KMS-11 (cell line): ENCODE measurements at regions not wholly inside any gene's neighbourhood (a gene's known extent, or its start where the extent isn't known, plus 50 kb on each side); places are given as distances from the start of the nearest gene placed in this dataset.

Experiments
- H2AFZ ChIP-seq: fragments of 200-600 bp; sonication (generic); 2 replicates; pipeline ENCODE4 v1.6.1; 2016; ENCODE audit warnings: antibody characterized with exemption, mixed run types, low read depth
- H3K27ac ChIP-seq: fragments of 200-600 bp; sonication (generic); 2 replicates; pipeline ENCODE4 v1.6.1; 2016; ENCODE audit warnings: mild to moderate bottlenecking, mixed run types
- H3K27me3 ChIP-seq: fragments of 200-600 bp; sonication (generic); 2 replicates; pipeline ENCODE4 v1.6.1; 2017; ENCODE audit warnings: mild to moderate bottlenecking, low read depth, mixed run types, moderate library complexity; ENCODE audit not compliant: insufficient read depth
- H3K36me3 ChIP-seq: fragments of 200-600 bp; sonication (generic); 2 replicates; pipeline ENCODE4 v1.6.1; 2017; ENCODE audit warnings: mild to moderate bottlenecking, mixed run types; ENCODE audit not compliant: insufficient read depth
- H3K4me1 ChIP-seq: fragments of 200-600 bp; sonication (generic); 2 replicates; pipeline ENCODE4 v1.6.1; 2016; ENCODE audit warnings: mild to moderate bottlenecking, low read depth, mixed run types; ENCODE audit not compliant: poor library complexity, severe bottlenecking
- H3K4me2 ChIP-seq: fragments of 200-600 bp; sonication (generic); 2 replicates; pipeline ENCODE4 v1.7.0; 2016; ENCODE audit warnings: mild to moderate bottlenecking, mixed run types
- H3K4me3 ChIP-seq: fragments of 200-600 bp; sonication (generic); IDR thresholded peaks from 2 replicates; pipeline ENCODE4 v1.6.1; 2017; ENCODE audit warnings: low read depth, low read length, mixed read lengths; ENCODE audit not compliant: insufficient read depth
- H3K79me2 ChIP-seq: fragments of 200-600 bp; sonication (generic); 2 replicates; pipeline ENCODE4 v1.6.1; 2016; ENCODE audit warnings: low read depth, mixed run types; ENCODE audit not compliant: insufficient read depth
- H3K9ac ChIP-seq: fragments of 200-600 bp; sonication (generic); 2 replicates; pipeline ENCODE4 v1.6.1; 2016; ENCODE audit warnings: mild to moderate bottlenecking, mixed run types
- H4K20me1 ChIP-seq: fragments of 200-600 bp; sonication (generic); 2 replicates; pipeline ENCODE4 v1.6.1; 2016; ENCODE audit warnings: mild to moderate bottlenecking, mixed run types; ENCODE audit not compliant: insufficient read depth
- TF ChIP-seq, protein P1 (sequence below): fragments of 200-600 bp; sonication (generic); conservative IDR thresholded peaks from 2 replicates; pipeline ENCODE4 v1.6.1; 2017; ENCODE audit warnings: low read depth, mild to moderate bottlenecking, antibody characterized with exemption, low read length, moderate library complexity, mixed read lengths

DNA sequence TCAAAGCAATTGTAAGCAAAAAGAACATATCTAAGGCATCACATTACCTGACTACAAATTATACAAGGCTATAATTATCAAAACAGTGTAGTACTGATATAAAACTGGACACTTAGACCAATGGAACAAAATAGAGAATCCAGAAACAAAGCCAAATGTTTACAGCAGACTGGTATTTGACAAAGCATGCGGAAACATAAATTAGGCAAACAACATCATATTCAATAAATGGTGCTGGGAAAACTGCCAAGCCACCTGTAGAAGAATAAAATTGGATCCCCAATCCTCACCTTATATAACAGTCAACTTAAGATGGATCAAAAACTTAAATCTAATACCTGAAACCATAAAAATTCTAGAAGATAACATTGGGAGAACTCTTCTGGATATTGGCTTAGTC is 240.8 kb upstream of the POM121L12 start:
- H4K20me1 ChIP-seq: no peaks in the 10 kb centered on the region
- no peak overlapping the region for H3K4me2 ChIP-seq
- no peak overlapping the region for H3K27ac ChIP-seq
- no peak overlapping the region for H3K4me3 ChIP-seq
- H3K9ac ChIP-seq: no peak overlapping the region
- no peaks in the 10 kb centered on the region for H3K36me3 ChIP-seq
- H3K79me2 ChIP-seq: no peaks in the 10 kb centered on the region
- TF ChIP-seq, protein P1, sequence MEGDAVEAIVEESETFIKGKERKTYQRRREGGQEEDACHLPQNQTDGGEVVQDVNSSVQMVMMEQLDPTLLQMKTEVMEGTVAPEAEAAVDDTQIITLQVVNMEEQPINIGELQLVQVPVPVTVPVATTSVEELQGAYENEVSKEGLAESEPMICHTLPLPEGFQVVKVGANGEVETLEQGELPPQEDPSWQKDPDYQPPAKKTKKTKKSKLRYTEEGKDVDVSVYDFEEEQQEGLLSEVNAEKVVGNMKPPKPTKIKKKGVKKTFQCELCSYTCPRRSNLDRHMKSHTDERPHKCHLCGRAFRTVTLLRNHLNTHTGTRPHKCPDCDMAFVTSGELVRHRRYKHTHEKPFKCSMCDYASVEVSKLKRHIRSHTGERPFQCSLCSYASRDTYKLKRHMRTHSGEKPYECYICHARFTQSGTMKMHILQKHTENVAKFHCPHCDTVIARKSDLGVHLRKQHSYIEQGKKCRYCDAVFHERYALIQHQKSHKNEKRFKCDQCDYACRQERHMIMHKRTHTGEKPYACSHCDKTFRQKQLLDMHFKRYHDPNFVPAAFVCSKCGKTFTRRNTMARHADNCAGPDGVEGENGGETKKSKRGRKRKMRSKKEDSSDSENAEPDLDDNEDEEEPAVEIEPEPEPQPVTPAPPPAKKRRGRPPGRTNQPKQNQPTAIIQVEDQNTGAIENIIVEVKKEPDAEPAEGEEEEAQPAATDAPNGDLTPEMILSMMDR: no peak
- no peak overlapping the region for H2AFZ ChIP-seq
- H3K4me1 ChIP-seq: no peaks in the 10 kb centered on the region
- H3K27me3 ChIP-seq: no peaks in the 10 kb centered on the region

DNA sequence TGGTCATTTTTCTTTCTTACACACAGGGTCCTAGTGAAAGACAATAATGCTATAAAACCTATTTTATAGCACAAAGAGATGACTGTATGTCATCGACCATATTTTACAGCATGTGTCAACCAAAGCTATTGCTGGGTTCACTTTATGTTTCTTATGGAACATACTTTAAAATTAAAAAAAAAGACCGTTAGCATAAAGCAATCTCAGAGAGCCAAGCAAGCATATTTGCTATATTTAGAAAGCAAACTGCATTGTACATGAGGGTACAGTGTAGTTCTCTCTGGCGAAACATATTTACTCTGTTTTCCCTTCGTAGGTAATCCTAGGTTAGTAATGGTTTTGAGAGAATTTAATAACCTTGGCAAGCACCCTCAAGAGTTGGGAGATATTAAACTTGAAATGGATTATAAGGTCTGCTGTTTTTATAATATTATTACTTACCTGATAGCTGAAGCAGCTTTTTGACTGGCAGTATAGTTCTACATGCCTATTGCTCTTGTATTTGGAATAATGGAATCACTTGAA is 244.2 kb upstream of the POM121L12 start:
- H3K9ac ChIP-seq: no peak overlapping the region
- no peaks in the 10 kb centered on the region for H4K20me1 ChIP-seq

DNA sequence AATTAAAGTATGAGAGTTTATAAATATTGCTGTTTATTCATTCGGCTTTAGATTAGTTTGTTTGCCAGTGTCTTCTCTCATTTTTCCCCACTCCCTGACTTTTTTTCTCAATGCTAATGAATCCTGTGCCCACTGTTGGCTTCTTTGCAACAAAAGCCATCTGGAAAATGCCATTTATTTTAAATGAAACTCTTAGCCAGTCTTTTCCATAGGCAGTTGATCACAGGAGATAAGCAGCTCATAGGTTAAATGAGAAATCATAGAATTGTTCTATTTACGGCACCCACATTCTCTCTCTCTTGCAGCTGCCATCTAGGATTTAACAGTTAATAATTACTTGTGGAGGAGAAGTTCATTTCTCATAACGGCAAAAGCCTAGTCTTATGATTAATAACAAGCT is 249.3 kb upstream of the POM121L12 start:
- TF ChIP-seq, protein P1: no peak
- Histone ChIP-seq H3K36me3 (no peaks in the 10 kb centered on the region), H3K27ac (no peak overlapping the region), H3K4me2 (no peak overlapping the region), H3K4me1 (no peaks in the 10 kb centered on the region), H2AFZ (no peak overlapping the region), H3K27me3 (no peaks in the 10 kb centered on the region), H3K79me2 (no peaks in the 10 kb centered on the region), H3K4me3 (no peak overlapping the region), H3K9ac (no peak overlapping the region), H4K20me1 (no peaks in the 10 kb centered on the region)

More for the DNA sequence above, 244.2 kb upstream of the POM121L12 start:
- no peaks in the 10 kb centered on the region for H3K36me3 ChIP-seq
- no peak overlapping the region for H2AFZ ChIP-seq
- no peaks in the 10 kb centered on the region for H3K79me2 ChIP-seq
- TF ChIP-seq, protein P1: no peak
- H3K27ac ChIP-seq: no peak overlapping the region
- no peak overlapping the region for H3K4me3 ChIP-seq
- H3K4me2 ChIP-seq: no peak overlapping the region
- no peaks in the 10 kb centered on the region for H3K4me1 ChIP-seq
- H3K27me3 ChIP-seq: no peaks in the 10 kb centered on the region

DNA sequence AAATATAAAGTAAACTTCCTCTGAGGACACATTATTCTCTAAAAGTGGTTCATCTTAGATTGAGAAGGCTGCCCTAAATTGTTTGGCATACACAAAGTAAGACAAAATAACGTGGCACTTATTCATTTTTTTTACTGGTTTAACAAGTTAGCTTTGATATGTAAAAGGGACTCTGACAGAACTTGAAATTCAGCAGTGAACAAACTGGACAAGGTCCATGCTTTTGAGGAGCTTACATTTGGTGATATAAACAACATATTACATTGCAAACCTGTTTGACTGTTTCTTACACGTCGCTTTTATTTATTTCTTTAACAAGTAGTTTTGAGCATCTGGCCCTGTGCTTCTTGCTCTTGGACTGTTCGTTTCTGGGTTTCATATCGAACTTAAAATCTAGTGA is 253.1 kb upstream of the POM121L12 start:
- Histone ChIP-seq H3K9ac (no peak overlapping the region), H3K36me3 (no peaks in the 10 kb centered on the region), H2AFZ (no peak overlapping the region), H3K4me3 (no peak overlapping the region), H3K27ac (no peak overlapping the region), H3K4me2 (no peak overlapping the region), H4K20me1 (no peaks in the 10 kb centered on the region), H3K79me2 (no peaks in the 10 kb centered on the region), H3K27me3 (no peaks in the 10 kb centered on the region), H3K4me1 (no peaks in the 10 kb centered on the region)
- TF ChIP-seq, protein P1: no peak
